ENCODE measurements at regions not wholly inside any gene's neighbourhood (a gene's known extent, or its start where the extent isn't known, plus 50 kb on each side); places are given as distances from the start of the nearest gene placed in this dataset.

DNA sequence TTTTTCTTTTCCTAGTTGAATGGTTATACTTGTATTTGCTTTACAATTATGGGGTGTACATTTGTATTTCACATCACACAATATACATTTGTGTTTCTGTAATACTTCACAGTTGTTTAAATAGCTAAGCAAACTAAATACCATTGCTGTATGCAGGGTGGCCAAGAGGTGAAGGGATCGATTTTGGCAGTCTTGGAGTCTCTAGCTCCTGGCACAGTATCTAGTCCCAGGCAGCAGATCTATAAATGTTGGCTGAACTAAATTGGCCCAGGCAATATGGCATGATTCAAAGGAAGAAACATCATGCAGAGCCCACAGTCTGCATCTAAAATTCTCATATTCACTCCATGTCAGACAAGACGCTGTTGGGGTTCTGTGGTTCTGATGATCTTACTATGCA lies 110.1 kb upstream of the GPBP1 start:
- POLR2A ChIA-PET: interaction anchor here (1.0 kb wide), 1 partner anchor 124 kb away, joined by 3 read pairs; no protein-coding TSS in a partner anchor
- peaks cover 0 to 21% (median 9%) of the 10 kb centered on the region in 11 donors for H3K9me3 Mint-ChIP-seq
- intact Hi-C loops (cut with micrococcal nuclease): loop anchor here in 1 of 2 donors (2.0 kb wide), 1 partner anchor 43 kb away; no protein-coding TSS in a partner anchor
- peaks cover 0 to 4% (median 0%) of the 10 kb centered on the region in 5 donors for H3K36me3 Mint-ChIP-seq
- H3K4me3 Mint-ChIP-seq: no peak overlapping the region
- Histone ChIP-seq H3K4me3 (ENCODE audit: low read length) (no peak overlapping the region), H3K9me3 (ENCODE audit: control insufficient read depth in 2 of 3, low read length in 3 of 3) (no peaks in the 10 kb centered on the region), H3K27ac (ENCODE audit: low read depth, low read length) (no peak overlapping the region), H3K36me3 (ENCODE audit: control insufficient read depth in 2 of 3, insufficient read depth in 3 of 3, low read length in 3 of 3) (no peaks in the 10 kb centered on the region), H3K27me3 (ENCODE audit: control insufficient read depth in 2 of 2, insufficient read depth in 2 of 2, low read length in 2 of 2) (peaks cover 0 to 2% of the 10 kb centered on the region in 2 donors), H3K4me1 (ENCODE audit: control insufficient read depth in 2 of 2, insufficient read depth in 2 of 2, low read length in 2 of 2) (no peaks in the 10 kb centered on the region)
- no peak for DNase-seq
- no peak for ATAC-seq
- no peak overlapping the region for H3K27ac Mint-ChIP-seq
- peaks cover 0 to 21% (median 15%) of the 10 kb centered on the region in 5 donors for H3K27me3 Mint-ChIP-seq
- H3K4me1 Mint-ChIP-seq: no peaks in the 10 kb centered on the region
- CTCF ChIA-PET: interaction anchor here (0.6 kb wide), 1 partner anchor 9 kb away, joined by 3 read pairs; no protein-coding TSS in a partner anchor

DNA sequence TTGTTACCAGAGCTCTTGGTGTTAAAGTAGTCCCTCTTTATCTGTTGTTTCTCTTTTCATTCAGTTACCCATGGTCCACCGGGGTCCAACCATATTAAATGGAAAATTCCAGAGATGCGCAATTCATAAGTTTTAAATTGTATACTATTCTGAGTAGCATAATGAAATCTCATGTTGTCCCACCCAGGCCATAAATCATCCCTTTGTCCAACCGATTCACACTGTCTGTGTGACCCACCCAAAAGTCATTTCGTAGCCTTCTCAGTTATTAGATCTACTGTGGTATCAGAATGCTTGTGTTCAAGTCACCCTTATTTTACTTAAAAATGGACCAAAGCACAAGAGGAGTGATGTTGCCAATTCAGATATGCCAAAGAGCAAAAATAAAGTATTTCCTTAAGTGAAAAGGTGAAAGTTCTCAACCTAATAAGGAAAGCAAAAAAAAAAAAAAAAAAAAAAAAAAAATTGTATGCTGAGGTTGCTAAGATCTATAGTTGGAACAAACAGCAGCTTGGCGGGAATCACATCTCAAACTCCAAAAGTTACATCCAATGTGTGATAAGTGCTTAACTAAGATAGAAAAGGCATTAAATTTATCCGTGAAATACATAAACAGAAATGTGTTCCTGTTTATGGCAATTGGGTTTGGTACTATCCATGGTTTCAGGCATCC lies 106.8 kb upstream of the GPBP1 start:
- intact Hi-C loops (cut with micrococcal nuclease): no loop called here
- Mint-ChIP-seq H3K36me3 (peaks cover 0 to 8% (median 4%) of the 10 kb centered on the region in 5 donors), H3K27ac (no peak overlapping the region), H3K4me1 (no peaks in the 10 kb centered on the region), H3K9me3 (peaks cover 0 to 33% (median 16%) of the 10 kb centered on the region in 11 donors), H3K4me3 (no peak overlapping the region), H3K27me3 (peaks cover 0 to 26% (median 10%) of the 10 kb centered on the region in 5 donors)
- CTCF ChIA-PET: no interaction called here
- no peaks in the 10 kb centered on the region for H3K4me1 ChIP-seq (ENCODE audit: control insufficient read depth in 2 of 2, insufficient read depth in 2 of 2, low read length in 2 of 2)
- no peak overlapping the region for H3K4me3 ChIP-seq (ENCODE audit: low read length)
- DNase-seq: no peak
- no peak for ATAC-seq
- peaks cover 0 to 4% (median 0%) of the 10 kb centered on the region in 3 experiments for H3K9me3 ChIP-seq (ENCODE audit: control insufficient read depth in 2 of 3, low read length in 3 of 3)
- H3K36me3 ChIP-seq (ENCODE audit: control insufficient read depth in 2 of 3, insufficient read depth in 3 of 3, low read length in 3 of 3): no peaks in the 10 kb centered on the region
- H3K27me3 ChIP-seq (ENCODE audit: control insufficient read depth in 2 of 2, insufficient read depth in 2 of 2, low read length in 2 of 2): peaks cover 0 to 2% of the 10 kb centered on the region in 2 donors
- no peak overlapping the region for H3K27ac ChIP-seq (ENCODE audit: low read depth, low read length)
- POLR2A ChIA-PET: no interaction called here

DNA sequence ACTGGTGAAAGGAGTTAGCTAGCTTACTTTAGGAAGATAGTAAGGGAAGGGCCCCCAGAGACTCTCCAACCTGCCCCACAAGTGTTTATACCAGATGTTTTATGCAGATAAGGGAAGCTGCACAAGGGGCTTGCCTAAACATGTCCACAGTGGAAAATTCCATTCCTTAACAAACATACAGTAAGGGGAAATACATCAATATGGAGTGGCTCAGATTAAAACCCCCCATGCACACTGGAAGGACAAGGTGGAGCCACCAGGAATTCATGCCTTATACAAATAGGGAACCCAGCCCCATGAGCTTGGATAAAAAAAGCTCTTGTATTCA lies 106.3 kb upstream of the GPBP1 start:
- H3K36me3 ChIP-seq (ENCODE audit: control insufficient read depth in 2 of 3, insufficient read depth in 3 of 3, low read length in 3 of 3): no peaks in the 10 kb centered on the region
- ATAC-seq (no peak), DNase-seq (no peak)
- no peak overlapping the region for H3K4me3 ChIP-seq (ENCODE audit: low read length)
- ChIA-PET CTCF (no interaction called here), POLR2A (no interaction called here)
- H3K9me3 Mint-ChIP-seq: peaks cover 0 to 33% (median 16%) of the 10 kb centered on the region in 11 donors
- H3K4me1 Mint-ChIP-seq: no peaks in the 10 kb centered on the region
- H3K27ac Mint-ChIP-seq: no peak overlapping the region
- intact Hi-C loops (cut with micrococcal nuclease): no loop called here
- H3K27ac ChIP-seq (ENCODE audit: low read depth, low read length): no peak overlapping the region
- peaks cover 0 to 8% (median 4%) of the 10 kb centered on the region in 5 donors for H3K36me3 Mint-ChIP-seq
- H3K9me3 ChIP-seq (ENCODE audit: control insufficient read depth in 2 of 3, low read length in 3 of 3): peaks cover 0 to 4% (median 0%) of the 10 kb centered on the region in 3 experiments
- H3K27me3 ChIP-seq (ENCODE audit: control insufficient read depth in 2 of 2, insufficient read depth in 2 of 2, low read length in 2 of 2): peaks cover 0 to 2% of the 10 kb centered on the region in 2 donors
- no peaks in the 10 kb centered on the region for H3K4me1 ChIP-seq (ENCODE audit: control insufficient read depth in 2 of 2, insufficient read depth in 2 of 2, low read length in 2 of 2)
- peaks cover 3 to 21% (median 12%) of the 10 kb centered on the region in 5 donors for H3K27me3 Mint-ChIP-seq
- no peak overlapping the region for H3K4me3 Mint-ChIP-seq

DNA sequence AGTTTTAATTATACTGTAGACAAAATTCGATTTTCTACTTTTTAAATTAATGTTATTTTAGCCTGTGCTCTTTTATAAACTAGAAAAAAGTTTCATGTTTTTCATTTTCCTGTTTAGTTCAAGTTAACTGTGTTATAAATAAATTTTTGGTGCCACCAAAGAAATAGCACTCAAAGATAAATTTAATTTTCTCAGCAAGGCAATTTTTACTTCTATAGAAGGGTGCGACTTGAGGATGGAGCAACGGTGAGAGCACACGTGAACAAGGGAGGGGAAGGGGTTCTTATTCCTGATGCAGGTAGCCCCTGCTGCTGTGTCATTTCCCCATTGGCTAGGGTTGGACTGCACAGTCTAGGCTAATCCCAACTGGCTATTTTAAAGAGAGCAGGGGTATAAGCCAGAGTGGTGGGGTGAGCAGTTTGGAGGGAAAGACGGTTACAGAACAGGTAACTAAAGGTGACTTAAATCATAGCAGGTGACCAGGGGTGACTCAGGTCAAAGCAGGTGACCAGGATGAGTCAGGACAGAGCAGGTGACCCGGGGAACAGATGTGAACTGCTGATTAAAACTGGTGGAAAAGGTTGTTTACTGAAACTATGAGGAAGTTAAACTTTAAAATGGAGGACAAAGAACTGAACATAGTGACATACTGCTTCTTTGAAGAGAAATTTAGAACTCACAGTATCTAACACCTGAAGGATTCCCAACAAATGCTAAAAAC lies 104.6 kb upstream of the GPBP1 start:
- H3K36me3 Mint-ChIP-seq: peaks cover 0 to 8% (median 4%) of the 10 kb centered on the region in 5 donors
- ATAC-seq: no peak

DNA sequence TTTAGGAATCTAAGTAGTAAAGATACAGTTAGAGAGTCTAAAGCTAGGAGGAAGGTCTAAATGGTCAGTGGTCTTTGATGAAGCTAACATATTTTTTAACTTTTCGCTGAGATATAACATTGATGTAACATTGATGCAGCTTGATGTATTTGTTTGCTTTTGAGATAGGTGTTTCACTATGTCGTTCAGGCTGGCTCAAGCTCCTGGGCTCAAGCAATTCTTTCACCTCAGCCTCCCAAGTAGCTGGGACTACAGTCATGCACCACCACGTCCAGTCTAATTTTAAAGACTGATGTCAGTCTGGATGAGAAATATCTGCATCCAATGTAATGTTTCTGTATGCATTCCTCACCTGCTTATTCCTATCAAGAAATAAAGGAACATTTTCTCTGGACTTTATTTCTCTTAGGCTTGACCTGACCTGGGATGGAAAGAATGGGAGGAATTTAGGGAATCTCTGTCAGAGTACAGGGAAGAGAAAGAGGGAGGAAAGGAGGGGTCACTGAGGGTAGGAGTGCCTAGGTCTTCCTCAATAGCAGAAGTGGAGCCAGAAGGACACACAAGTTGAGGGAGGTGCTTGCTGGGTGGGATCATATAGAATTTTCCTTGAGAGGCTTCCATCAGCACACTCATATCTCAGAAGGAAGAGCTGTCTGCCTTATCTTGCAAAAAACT lies 101.5 kb upstream of the GPBP1 start:
- ATAC-seq (no peak), DNase-seq (no peak)
- Mint-ChIP-seq H3K36me3 (peaks cover 0 to 5% (median 4%) of the 10 kb centered on the region in 5 donors), H3K27me3 (peaks cover 5 to 18% (median 6%) of the 10 kb centered on the region in 5 donors), H3K4me3 (no peak overlapping the region), H3K9me3 (peaks cover 0 to 20% (median 5%) of the 10 kb centered on the region in 11 donors), H3K27ac (no peak overlapping the region), H3K4me1 (no peaks in the 10 kb centered on the region)
- POLR2A ChIA-PET: no interaction called here
- CTCF ChIA-PET: interaction anchor here (1.1 kb wide), 1 partner anchor 169 kb away, joined by 3 read pairs; no protein-coding TSS in a partner anchor
- Histone ChIP-seq H3K36me3 (ENCODE audit: control insufficient read depth in 2 of 3, insufficient read depth in 3 of 3, low read length in 3 of 3) (no peaks in the 10 kb centered on the region), H3K4me3 (ENCODE audit: low read length) (no peak overlapping the region), H3K27ac (ENCODE audit: low read depth, low read length) (no peak overlapping the region), H3K27me3 (ENCODE audit: control insufficient read depth in 2 of 2, insufficient read depth in 2 of 2, low read length in 2 of 2) (no peaks in the 10 kb centered on the region), H3K4me1 (ENCODE audit: control insufficient read depth in 2 of 2, insufficient read depth in 2 of 2, low read length in 2 of 2) (no peaks in the 10 kb centered on the region), H3K9me3 (ENCODE audit: control insufficient read depth in 2 of 3, low read length in 3 of 3) (peaks cover 0 to 4% (median 0%) of the 10 kb centered on the region in 3 experiments)
- intact Hi-C loops (cut with micrococcal nuclease): no loop called here

More for the DNA sequence above, 104.6 kb upstream of the GPBP1 start:
- Mint-ChIP-seq H3K9me3 (peaks cover 0 to 33% (median 16%) of the 10 kb centered on the region in 11 donors), H3K4me1 (no peaks in the 10 kb centered on the region), H3K27me3 (peaks cover 6 to 16% (median 13%) of the 10 kb centered on the region in 5 donors), H3K27ac (no peak overlapping the region), H3K4me3 (no peak overlapping the region)
- H3K4me3 ChIP-seq (ENCODE audit: low read length): no peak overlapping the region
- intact Hi-C loops (cut with micrococcal nuclease): no loop called here
- H3K27ac ChIP-seq (ENCODE audit: low read depth, low read length): no peak overlapping the region
- no peak for DNase-seq
- H3K9me3 ChIP-seq (ENCODE audit: control insufficient read depth in 2 of 3, low read length in 3 of 3): peaks cover 0 to 4% (median 0%) of the 10 kb centered on the region in 3 experiments
- ChIA-PET CTCF (no interaction called here), POLR2A (no interaction called here)
- no peaks in the 10 kb centered on the region for H3K4me1 ChIP-seq (ENCODE audit: control insufficient read depth in 2 of 2, insufficient read depth in 2 of 2, low read length in 2 of 2)
- H3K36me3 ChIP-seq (ENCODE audit: control insufficient read depth in 2 of 3, insufficient read depth in 3 of 3, low read length in 3 of 3): no peaks in the 10 kb centered on the region
- H3K27me3 ChIP-seq (ENCODE audit: control insufficient read depth in 2 of 2, insufficient read depth in 2 of 2, low read length in 2 of 2): peaks cover 0 to 2% of the 10 kb centered on the region in 2 donors

DNA sequence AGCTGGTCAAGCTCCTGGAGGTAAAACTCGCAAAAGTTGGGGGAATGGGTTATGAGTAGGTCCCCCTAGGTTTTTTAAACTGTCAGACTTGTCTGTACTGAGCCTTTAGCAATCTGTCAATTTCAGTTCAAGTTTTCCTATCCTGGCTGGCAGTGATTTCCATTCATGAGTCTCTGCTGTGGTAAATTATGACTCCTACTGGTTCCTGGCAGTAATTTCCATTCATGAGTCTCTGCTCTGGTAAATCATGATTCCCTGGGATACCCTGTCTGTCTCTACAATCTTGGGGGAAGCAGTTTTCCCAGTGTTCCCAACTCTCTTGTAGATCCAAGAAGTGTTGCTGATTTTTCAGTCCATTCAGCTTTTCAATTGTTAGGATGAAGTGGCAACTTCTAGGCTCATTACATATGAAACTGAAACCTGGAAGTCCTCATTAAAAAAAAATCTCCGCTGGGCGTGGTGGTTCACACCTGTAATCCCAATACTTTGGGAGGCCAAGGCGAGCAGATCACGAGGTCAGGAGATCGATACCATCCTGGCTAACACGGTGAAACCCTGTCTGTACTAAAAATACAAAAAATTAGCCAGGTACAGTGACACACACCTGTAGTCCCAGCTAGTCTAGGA lies 91.3 kb upstream of the GPBP1 start:
- no peaks in the 10 kb centered on the region for H3K4me1 Mint-ChIP-seq
- Histone ChIP-seq H3K27me3 (ENCODE audit: control insufficient read depth in 2 of 2, insufficient read depth in 2 of 2, low read length in 2 of 2) (no peaks in the 10 kb centered on the region), H3K27ac (ENCODE audit: low read depth, low read length) (no peak overlapping the region), H3K9me3 (ENCODE audit: control insufficient read depth in 2 of 3, low read length in 3 of 3) (no peaks in the 10 kb centered on the region), H3K4me1 (ENCODE audit: control insufficient read depth in 2 of 2, insufficient read depth in 2 of 2, low read length in 2 of 2) (no peaks in the 10 kb centered on the region), H3K36me3 (ENCODE audit: control insufficient read depth in 2 of 3, insufficient read depth in 3 of 3, low read length in 3 of 3) (no peaks in the 10 kb centered on the region), H3K4me3 (ENCODE audit: low read length) (no peak overlapping the region)
- peaks cover 0 to 4% (median 0%) of the 10 kb centered on the region in 5 donors for H3K36me3 Mint-ChIP-seq
- intact Hi-C loops (cut with micrococcal nuclease): no loop called here
- DNase-seq (no peak), ATAC-seq (no peak)
- H3K4me3 Mint-ChIP-seq: no peak overlapping the region
- H3K9me3 Mint-ChIP-seq: peaks cover 0 to 4% (median 0%) of the 10 kb centered on the region in 11 donors
- no peak overlapping the region for H3K27ac Mint-ChIP-seq
- peaks cover 0 to 21% (median 10%) of the 10 kb centered on the region in 5 donors for H3K27me3 Mint-ChIP-seq
- ChIA-PET POLR2A (no interaction called here), CTCF (interaction anchor here (0.7 kb wide), 1 partner anchor 142 kb away, joined by 3 read pairs; no protein-coding TSS in a partner anchor)
